Activated CD4-positive, alpha-beta T cell treated with anti-CD3 and anti-CD28 coated beads, Interleukin-2, amount 50 U/mL, for 1 hour (primary cell): ENCODE measurements at regions not wholly inside any gene's neighbourhood (a gene's known extent, or its start where the extent isn't known, plus 50 kb on each side); places are given as distances from the start of the nearest gene placed in this dataset.

Experiments
- DNase-seq: peaks from one replicate; pipeline ENCODE4 v3.0.0-alpha.2; 2020

- no peak for DNase-seq
Measured at GRCh38 chr3:34346656-34347055, 548.2 kb downstream of the PDCD6IP start.

- DNase-seq: no peak
Measured at GRCh38 chr3:34351882-34352777, 553.7 kb downstream of the PDCD6IP start.

GRCh38 chr3:34352778-34353331 lies 554.4 kb downstream of the PDCD6IP start:
- DNase-seq: no peak

- no peak for DNase-seq
Measured at GRCh38 chr3:34357461-34357860, 559.0 kb downstream of the PDCD6IP start.

GRCh38 chr3:34359064-34359463 lies 560.6 kb downstream of the PDCD6IP start:
- DNase-seq: no peak

GRCh38 chr3:34360713-34361112 lies 562.3 kb downstream of the PDCD6IP start:
- no peak for DNase-seq

GRCh38 chr3:34361921-34362320 lies 563.5 kb downstream of the PDCD6IP start:
- no peak for DNase-seq

- no peak for DNase-seq
Measured at GRCh38 chr3:34362910-34363309, 564.5 kb downstream of the PDCD6IP start.

GRCh38 chr3:34363881-34364280 lies 565.5 kb downstream of the PDCD6IP start:
- DNase-seq: no peak

- no peak for DNase-seq
Measured at GRCh38 chr3:34364335-34364734, 565.9 kb downstream of the PDCD6IP start.

- DNase-seq: no peak
Measured at GRCh38 chr3:34365231-34365630, 566.8 kb downstream of the PDCD6IP start.

- no peak for DNase-seq
Measured at GRCh38 chr3:34365771-34366170, 567.3 kb downstream of the PDCD6IP start.

GRCh38 chr3:34367521-34367920 lies 569.1 kb downstream of the PDCD6IP start:
- DNase-seq: no peak

- no peak for DNase-seq
Measured at GRCh38 chr3:34374521-34374920, 576.1 kb downstream of the PDCD6IP start.

GRCh38 chr3:34376691-34377090 lies 578.3 kb downstream of the PDCD6IP start:
- DNase-seq: no peak

- DNase-seq: no peak
Measured at GRCh38 chr3:34377961-34378360, 579.5 kb downstream of the PDCD6IP start.

- no peak for DNase-seq
Measured at GRCh38 chr3:34381243-34381642, 582.8 kb downstream of the PDCD6IP start.

GRCh38 chr3:34382859-34383258 lies 584.4 kb downstream of the PDCD6IP start:
- no peak for DNase-seq

- no peak for DNase-seq
Measured at GRCh38 chr3:34386309-34386708, 587.9 kb downstream of the PDCD6IP start.

- no peak for DNase-seq
Measured at GRCh38 chr3:34387826-34388564, 589.6 kb downstream of the PDCD6IP start.

GRCh38 chr3:34388830-34389229 lies 590.4 kb downstream of the PDCD6IP start:
- no peak for DNase-seq

- DNase-seq: no peak
Measured at GRCh38 chr3:34394978-34395748, 596.7 kb downstream of the PDCD6IP start.

- DNase-seq: no peak
Measured at GRCh38 chr3:34396288-34396687, 597.9 kb downstream of the PDCD6IP start.
